Endothelial cell of umbilical vein (primary cell): ENCODE measurements at regions not wholly inside any gene's neighbourhood (a gene's known extent, or its start where the extent isn't known, plus 50 kb on each side); places are given as distances from the start of the nearest gene placed in this dataset.

ENCODE experiments used
- EZH2 ChIP-seq: IDR thresholded peaks from 2 replicates; pipeline ENCODE4 v1.6.1; 2012; ENCODE audit warnings: borderline replicate concordance, low read depth, mild to moderate bottlenecking, moderate library complexity, low read length, inconsistent platforms; ENCODE audit not compliant: severe bottlenecking
- FOS ChIP-seq: IDR thresholded peaks from 2 replicates; pipeline ENCODE4 v1.6.1; 2011; ENCODE audit warnings: mild to moderate bottlenecking, low read length, moderate library complexity, borderline replicate concordance; ENCODE audit not compliant: insufficient read depth
- GATA2 ChIP-seq: IDR thresholded peaks from 2 replicates; pipeline ENCODE4 v1.7.0; 2011; ENCODE audit warnings: low read depth, mild to moderate bottlenecking, moderate library complexity, mixed read lengths, low read length; ENCODE audit not compliant: insufficient read length, insufficient read depth
- JUN ChIP-seq: IDR thresholded peaks from 2 replicates; pipeline ENCODE4 v1.6.1; 2011; ENCODE audit warnings: borderline replicate concordance, low read depth; ENCODE audit not compliant: insufficient read length, insufficient read depth
- MYC ChIP-seq: IDR thresholded peaks from one replicate; pipeline ENCODE4 v1.6.1; 2011; ENCODE audit warnings: mild to moderate bottlenecking, low read depth, low read length
- POLR2A ChIP-seq: IDR thresholded peaks from 2 replicates; pipeline ENCODE4 v1.6.1; 2012; ENCODE audit warnings: low read depth, mild to moderate bottlenecking, control low read depth, low read length
- POLR2AphosphoS5 ChIP-seq: IDR thresholded peaks from 2 replicates; pipeline ENCODE4 v1.6.1; 2012; ENCODE audit warnings: low read depth, mild to moderate bottlenecking, control low read depth, low read length, moderate library complexity; ENCODE audit not compliant: insufficient read depth
- TF ChIP-seq, protein P1 (sequence below), 2 donors: IDR thresholded peaks; 1 replicate in 1 of 2; 2 replicates in 1 of 2; pipeline ENCODE4 v1.5.1; 2011; ENCODE audit warnings: low read length in 2 of 2, mild to moderate bottlenecking in 2 of 2, moderate library complexity in 2 of 2, control low read depth in 1 of 2, inconsistent platforms in 1 of 2, low read depth in 1 of 2; ENCODE audit not compliant: insufficient read depth in 1 of 2; ENCODE audit errors: extremely low read depth in 1 of 2
- TF ChIP-seq, protein P2 (sequence below): IDR thresholded peaks from 2 replicates; pipeline ENCODE4 v1.6.1; 2011; ENCODE audit not compliant: insufficient read depth, insufficient read length

DNA sequence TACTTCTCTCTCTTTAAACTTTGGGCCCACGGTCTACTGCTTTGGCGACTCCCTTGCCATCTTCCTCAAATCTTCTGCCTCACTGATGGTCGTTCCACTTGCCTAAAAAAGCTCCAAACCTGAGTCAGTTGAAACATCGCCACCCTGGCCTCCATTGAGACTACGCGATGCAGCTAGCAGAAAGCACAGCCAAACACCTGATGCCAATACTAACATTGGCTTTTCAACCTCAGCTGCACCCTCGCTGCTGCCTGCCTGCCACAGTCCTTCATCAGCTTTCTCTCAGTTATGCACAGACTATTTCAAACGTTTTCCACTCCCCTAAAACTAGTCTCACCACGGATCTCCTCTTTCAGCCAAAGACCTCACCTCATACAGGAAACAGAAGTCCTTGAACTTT, 214.2 kb upstream of the TMCO5A start:
- TF ChIP-seq POLR2AphosphoS5 = no peak
- TF ChIP-seq, protein P1, sequence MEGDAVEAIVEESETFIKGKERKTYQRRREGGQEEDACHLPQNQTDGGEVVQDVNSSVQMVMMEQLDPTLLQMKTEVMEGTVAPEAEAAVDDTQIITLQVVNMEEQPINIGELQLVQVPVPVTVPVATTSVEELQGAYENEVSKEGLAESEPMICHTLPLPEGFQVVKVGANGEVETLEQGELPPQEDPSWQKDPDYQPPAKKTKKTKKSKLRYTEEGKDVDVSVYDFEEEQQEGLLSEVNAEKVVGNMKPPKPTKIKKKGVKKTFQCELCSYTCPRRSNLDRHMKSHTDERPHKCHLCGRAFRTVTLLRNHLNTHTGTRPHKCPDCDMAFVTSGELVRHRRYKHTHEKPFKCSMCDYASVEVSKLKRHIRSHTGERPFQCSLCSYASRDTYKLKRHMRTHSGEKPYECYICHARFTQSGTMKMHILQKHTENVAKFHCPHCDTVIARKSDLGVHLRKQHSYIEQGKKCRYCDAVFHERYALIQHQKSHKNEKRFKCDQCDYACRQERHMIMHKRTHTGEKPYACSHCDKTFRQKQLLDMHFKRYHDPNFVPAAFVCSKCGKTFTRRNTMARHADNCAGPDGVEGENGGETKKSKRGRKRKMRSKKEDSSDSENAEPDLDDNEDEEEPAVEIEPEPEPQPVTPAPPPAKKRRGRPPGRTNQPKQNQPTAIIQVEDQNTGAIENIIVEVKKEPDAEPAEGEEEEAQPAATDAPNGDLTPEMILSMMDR (IDR thresholded peaks at IDR 0.05; ENCODE audit: extremely low read depth in 1 of 2, insufficient read depth in 1 of 2, low read depth in 1 of 2, low read length in 2 of 2) = no peak
- TF ChIP-seq EZH2 = no peak
- TF ChIP-seq, protein P2, sequence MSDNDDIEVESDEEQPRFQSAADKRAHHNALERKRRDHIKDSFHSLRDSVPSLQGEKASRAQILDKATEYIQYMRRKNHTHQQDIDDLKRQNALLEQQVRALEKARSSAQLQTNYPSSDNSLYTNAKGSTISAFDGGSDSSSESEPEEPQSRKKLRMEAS = no peak
- no peak for TF ChIP-seq FOS
- TF ChIP-seq POLR2A = no peak
- no peak for TF ChIP-seq JUN
- no peak for TF ChIP-seq GATA2
- TF ChIP-seq MYC = no peak
